Neuron (in vitro differentiated cells): ENCODE measurements at regions not wholly inside any gene's neighbourhood (a gene's known extent, or its start where the extent isn't known, plus 50 kb on each side); places are given as distances from the start of the nearest gene placed in this dataset.
A peak's percentile ranks its signal among the peaks of the same experiment; 100 is the strongest.
"Not testable (repeated sequence)": the region's sequence is repeated elsewhere in the genome, so short reads cannot be mapped to it uniquely, and the experiment has no call there.

Experiments
- H2AFZ ChIP-seq: one replicate; pipeline ENCODE4 v1.6.1; 2013; ENCODE audit warnings: low read depth, mild to moderate bottlenecking, inconsistent platforms, low read length, moderate library complexity
- H3K27me3 ChIP-seq: one replicate; pipeline ENCODE4 v1.6.1; 2013; ENCODE audit warnings: low read length; ENCODE audit not compliant: insufficient read depth
- H3K36me3 ChIP-seq: one replicate; pipeline ENCODE4 v1.6.1; 2013; ENCODE audit warnings: low read length; ENCODE audit not compliant: insufficient read depth
- H3K4me1 ChIP-seq: one replicate; pipeline ENCODE4 v1.6.1; 2013; ENCODE audit warnings: low read length; ENCODE audit not compliant: insufficient read depth
- H3K4me3 ChIP-seq: 2 replicates; pipeline ENCODE4 v1.5.1; 2013; ENCODE audit warnings: mild to moderate bottlenecking, low read length, moderate library complexity
- H3K9me3 ChIP-seq: one replicate; pipeline ENCODE4 v1.6.1; 2013; ENCODE audit warnings: low read length

DNA sequence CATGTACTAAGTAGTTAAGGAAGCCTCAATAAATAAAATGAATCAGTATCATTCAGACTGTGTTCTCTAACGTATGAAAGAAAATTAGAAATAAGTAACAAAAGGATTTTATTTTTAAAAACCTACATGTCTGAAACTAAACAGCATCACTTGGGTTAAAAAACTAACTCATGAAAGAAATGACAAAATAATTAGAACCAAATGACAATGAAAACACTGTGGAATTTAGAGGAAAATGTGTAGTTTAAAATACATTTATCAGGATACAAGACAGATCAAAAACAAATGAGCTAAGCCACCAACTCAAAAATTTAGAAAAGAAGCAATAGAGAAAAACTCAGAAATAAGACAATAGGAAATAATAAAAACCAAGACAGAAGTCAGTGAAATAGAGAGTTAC lies 108.7 kb downstream of the TENT5C start:
- Histone ChIP-seq H3K36me3 (no peaks in the 10 kb centered on the region), H3K27me3 (no peaks in the 10 kb centered on the region), H2AFZ (no peak overlapping the region), H3K4me3 (no peak overlapping the region), H3K4me1 (no peaks in the 10 kb centered on the region), H3K9me3 (no peaks in the 10 kb centered on the region)

- H2AFZ ChIP-seq, H3K4me3 ChIP-seq, H3K9me3 ChIP-seq, H3K27me3 ChIP-seq, H3K4me1 ChIP-seq, H3K36me3 ChIP-seq: not testable (repeated sequence)
Measured at GRCh38 chr1:117716030-117716429, 110.2 kb downstream of the TENT5C start.

GRCh38 chr1:117717980-117718379 lies 112.1 kb downstream of the TENT5C start:
- H3K4me1 ChIP-seq, H3K27me3 ChIP-seq, H2AFZ ChIP-seq, H3K36me3 ChIP-seq, H3K9me3 ChIP-seq, H3K4me3 ChIP-seq: not testable (repeated sequence)

- H3K27me3 ChIP-seq, H3K36me3 ChIP-seq, H3K9me3 ChIP-seq, H2AFZ ChIP-seq, H3K4me3 ChIP-seq, H3K4me1 ChIP-seq: not testable (repeated sequence)
Measured at GRCh38 chr1:117718596-117718995, 112.7 kb downstream of the TENT5C start.

DNA sequence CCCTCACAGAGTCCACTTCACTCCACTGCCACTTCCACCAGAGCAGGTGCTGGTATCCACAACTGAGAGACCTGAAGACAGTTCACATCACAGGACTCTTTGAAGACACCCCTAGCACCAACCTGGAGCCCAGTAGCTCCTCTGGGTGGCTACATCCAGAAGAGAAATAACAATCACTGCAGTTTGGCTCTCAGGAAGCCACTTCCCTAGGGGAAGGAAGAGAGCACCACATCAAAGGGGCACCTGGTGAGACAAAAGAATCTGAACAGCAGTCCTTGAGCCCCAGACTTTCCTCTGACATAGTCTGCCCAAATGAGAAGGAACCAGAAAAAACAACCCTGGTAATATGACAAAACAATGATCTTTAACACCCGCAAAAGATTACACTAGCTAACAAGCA lies 113.2 kb downstream of the TENT5C start:
- Histone ChIP-seq H3K4me3 (no peak overlapping the region), H2AFZ (no peak overlapping the region), H3K4me1 (no peaks in the 10 kb centered on the region), H3K27me3 (no peaks in the 10 kb centered on the region), H3K9me3 (no peaks in the 10 kb centered on the region), H3K36me3 (no peaks in the 10 kb centered on the region)

GRCh38 chr1:117732065-117732797 lies 126.4 kb downstream of the TENT5C start:
- peaks cover 11% of the 10 kb centered on the region for H3K4me1 ChIP-seq
- H3K27me3 ChIP-seq, result no peaks in the 10 kb centered on the region
- H3K9me3 ChIP-seq, result no peaks in the 10 kb centered on the region
- H3K4me3 ChIP-seq, result no peak overlapping the region
- H2AFZ ChIP-seq, result no peak overlapping the region
- no peaks in the 10 kb centered on the region for H3K36me3 ChIP-seq

- Histone ChIP-seq H3K36me3 (no peaks in the 10 kb centered on the region), H3K4me3 (no peak overlapping the region), H3K27me3 (no peaks in the 10 kb centered on the region), H2AFZ (no peak overlapping the region), H3K9me3 (no peaks in the 10 kb centered on the region), H3K4me1 (peaks cover 11% of the 10 kb centered on the region)
Measured at GRCh38 chr1:117732956-117733355, 127.1 kb downstream of the TENT5C start.

DNA sequence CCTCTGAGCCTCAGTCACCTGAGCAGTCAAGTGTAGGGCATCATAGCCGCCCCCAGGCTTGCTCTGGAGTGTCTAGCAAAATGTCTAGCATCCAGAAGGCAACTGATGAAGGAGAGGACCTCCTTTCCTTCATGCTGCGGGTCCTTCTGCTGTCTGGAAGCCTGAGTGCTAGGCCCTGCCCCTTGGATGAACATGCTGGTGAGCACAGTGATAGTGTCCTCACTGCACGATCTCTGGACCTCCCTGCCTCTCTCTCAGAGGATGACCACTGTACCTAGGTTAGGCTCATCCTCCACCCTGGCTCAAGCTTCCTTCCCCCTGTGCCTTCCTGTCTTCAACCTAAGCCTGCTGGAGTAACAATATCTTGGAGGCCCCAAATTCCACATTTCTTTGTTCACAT lies 128.6 kb downstream of the TENT5C start:
- no peak overlapping the region for H2AFZ ChIP-seq
- H3K4me3 ChIP-seq, result no peak overlapping the region
- H3K36me3 ChIP-seq, result no peaks in the 10 kb centered on the region
- no peaks in the 10 kb centered on the region for H3K27me3 ChIP-seq
- H3K9me3 ChIP-seq, result no peaks in the 10 kb centered on the region
- peaks cover 11% of the 10 kb centered on the region for H3K4me1 ChIP-seq

- peak overlapping the region; percentile 90 for H2AFZ ChIP-seq
- peaks cover 11% of the 10 kb centered on the region for H3K4me1 ChIP-seq
- peak overlapping the region; percentile 39 for H3K4me3 ChIP-seq
- H3K36me3 ChIP-seq, result no peaks in the 10 kb centered on the region
- H3K9me3 ChIP-seq, result no peaks in the 10 kb centered on the region
- H3K27me3 ChIP-seq, result no peaks in the 10 kb centered on the region
Measured at GRCh38 chr1:117735045-117735992, 129.5 kb downstream of the TENT5C start.

GRCh38 chr1:117739504-117739903 lies 133.7 kb downstream of the TENT5C start:
- H3K4me1 ChIP-seq, result peaks cover 7% of the 10 kb centered on the region
- H3K27me3 ChIP-seq, result no peaks in the 10 kb centered on the region
- H3K36me3 ChIP-seq, result no peaks in the 10 kb centered on the region
- no peak overlapping the region for H3K4me3 ChIP-seq
- no peaks in the 10 kb centered on the region for H3K9me3 ChIP-seq
- H2AFZ ChIP-seq, result no peak overlapping the region

- Histone ChIP-seq H3K9me3 (no peaks in the 10 kb centered on the region), H3K4me1 (no peaks in the 10 kb centered on the region), H3K4me3 (no peak overlapping the region), H3K27me3 (no peaks in the 10 kb centered on the region), H3K36me3 (no peaks in the 10 kb centered on the region), H2AFZ (no peak overlapping the region)
Measured at GRCh38 chr1:117740496-117740895, 134.6 kb downstream of the TENT5C start.

- H3K27me3 ChIP-seq, H3K4me1 ChIP-seq, H3K9me3 ChIP-seq, H3K36me3 ChIP-seq, H2AFZ ChIP-seq, H3K4me3 ChIP-seq: not testable (repeated sequence)
Measured at GRCh38 chr1:117746565-117746964, 140.7 kb downstream of the TENT5C start.

DNA sequence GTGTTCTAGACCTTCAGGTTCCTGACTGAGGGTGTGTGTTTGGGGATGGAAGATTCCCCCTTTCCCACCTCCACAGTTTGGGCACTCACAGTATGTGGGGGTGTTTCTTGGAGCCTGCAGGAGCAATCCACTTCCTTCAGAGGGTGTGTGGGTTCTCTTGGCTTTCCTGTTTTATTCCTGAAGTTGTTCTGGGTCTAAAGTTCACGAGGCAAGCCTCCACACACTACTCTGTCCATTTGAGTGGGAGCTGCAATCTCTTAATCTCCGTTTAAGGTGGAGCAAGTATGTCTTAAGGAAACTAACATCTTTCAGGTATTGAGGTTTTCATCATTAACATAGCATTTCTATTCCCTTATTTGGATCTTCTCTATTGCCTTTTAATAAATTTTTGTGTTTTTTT lies 141.8 kb downstream of the TENT5C start:
- H3K36me3 ChIP-seq, result no peaks in the 10 kb centered on the region
- H2AFZ ChIP-seq, result no peak overlapping the region
- H3K27me3 ChIP-seq, result no peaks in the 10 kb centered on the region
- H3K4me1 ChIP-seq, result no peaks in the 10 kb centered on the region
- no peaks in the 10 kb centered on the region for H3K9me3 ChIP-seq
- H3K4me3 ChIP-seq, result no peak overlapping the region
